HFFc6 (cell line): ENCODE measurements at regions not wholly inside any gene's neighbourhood (a gene's known extent, or its start where the extent isn't known, plus 50 kb on each side); places are given as distances from the start of the nearest gene placed in this dataset.

Experiments
- DNase-seq: peaks from one replicate; pipeline ENCODE4 v3.0.0-alpha.2; 2018
- H3K27ac Mint-ChIP-seq: 2 replicates; pipeline ENCODE4 v1.8.0; 2020; ENCODE audit warnings: mild to moderate bottlenecking, mixed read lengths
- H3K27me3 Mint-ChIP-seq: 2 replicates; pipeline ENCODE4 v1.8.0; 2021; ENCODE audit warnings: mild to moderate bottlenecking, moderate library complexity, mixed read lengths; ENCODE audit not compliant: insufficient read depth
- H3K36me3 Mint-ChIP-seq: 2 replicates; pipeline ENCODE4 v1.8.0; 2021; ENCODE audit warnings: low read depth, mixed read lengths
- H3K4me1 Mint-ChIP-seq: 2 replicates; pipeline ENCODE4 v1.8.0; 2020; ENCODE audit warnings: low read depth, mixed read lengths
- H3K4me3 Mint-ChIP-seq: 2 replicates; pipeline ENCODE4 v1.8.0; 2020; ENCODE audit warnings: mild to moderate bottlenecking, moderate library complexity, mixed read lengths
- H3K9me3 Mint-ChIP-seq: 2 replicates; pipeline ENCODE4 v1.8.0; 2020; ENCODE audit warnings: mild to moderate bottlenecking, mixed read lengths
- CTCF ChIP-seq: fragments of 200-600 bp; sonication (generic); IDR thresholded peaks from 2 replicates; pipeline ENCODE4 v1.5.0; 2021; ENCODE audit warnings: antibody characterized with exemption, mild to moderate bottlenecking

- no peaks in the 10 kb centered on the region for H3K4me1 Mint-ChIP-seq
- H3K27me3 Mint-ChIP-seq: no peaks in the 10 kb centered on the region
- peaks cover 6% of the 10 kb centered on the region; the same call in 1 of the 2 replicates for H3K9me3 Mint-ChIP-seq
- no peak overlapping the region for H3K27ac Mint-ChIP-seq
- no peaks in the 10 kb centered on the region for H3K36me3 Mint-ChIP-seq
- no peak for DNase-seq
- no peak overlapping the region for H3K4me3 Mint-ChIP-seq
- no peak for TF ChIP-seq CTCF
Measured at GRCh38 chr3:67302489-67302888, 304.4 kb downstream of the KBTBD8 start.

GRCh38 chr3:67305160-67305559 is 307.1 kb downstream of the KBTBD8 start:
- Mint-ChIP-seq H3K4me3 (no peak overlapping the region), H3K27ac (no peak overlapping the region), H3K27me3 (no peaks in the 10 kb centered on the region), H3K4me1 (no peaks in the 10 kb centered on the region), H3K36me3 (no peaks in the 10 kb centered on the region), H3K9me3 (no peaks in the 10 kb centered on the region; the same call in 1 of the 2 replicates)
- no peak for DNase-seq
- no peak for TF ChIP-seq CTCF

GRCh38 chr3:67305922-67306321 is 307.8 kb downstream of the KBTBD8 start:
- H3K4me1 Mint-ChIP-seq: no peaks in the 10 kb centered on the region
- no peak for DNase-seq
- no peaks in the 10 kb centered on the region for H3K36me3 Mint-ChIP-seq
- no peaks in the 10 kb centered on the region; the same call in 1 of the 2 replicates for H3K9me3 Mint-ChIP-seq
- H3K27ac Mint-ChIP-seq: no peak overlapping the region
- no peak overlapping the region for H3K4me3 Mint-ChIP-seq
- TF ChIP-seq CTCF: no peak
- H3K27me3 Mint-ChIP-seq: no peaks in the 10 kb centered on the region

- H3K27me3 Mint-ChIP-seq: no peaks in the 10 kb centered on the region
- TF ChIP-seq CTCF: no peak
- H3K4me1 Mint-ChIP-seq: no peaks in the 10 kb centered on the region
- H3K9me3 Mint-ChIP-seq: no peaks in the 10 kb centered on the region
- H3K27ac Mint-ChIP-seq: no peak overlapping the region
- no peaks in the 10 kb centered on the region for H3K36me3 Mint-ChIP-seq
- DNase-seq: no peak
- H3K4me3 Mint-ChIP-seq: no peak overlapping the region
Measured at GRCh38 chr3:67311440-67311839, 313.3 kb downstream of the KBTBD8 start.

- Mint-ChIP-seq H3K27ac (no peak overlapping the region), H3K4me1 (no peaks in the 10 kb centered on the region), H3K9me3 (no peaks in the 10 kb centered on the region), H3K4me3 (no peak overlapping the region), H3K36me3 (no peaks in the 10 kb centered on the region), H3K27me3 (no peaks in the 10 kb centered on the region)
- no peak for DNase-seq
- TF ChIP-seq CTCF: no peak
Measured at GRCh38 chr3:67312155-67312554, 314.0 kb downstream of the KBTBD8 start.

GRCh38 chr3:67318162-67318561 is 320.1 kb downstream of the KBTBD8 start:
- no peaks in the 10 kb centered on the region for H3K27me3 Mint-ChIP-seq
- no peak overlapping the region for H3K4me3 Mint-ChIP-seq
- DNase-seq: no peak
- H3K27ac Mint-ChIP-seq: no peak overlapping the region
- no peaks in the 10 kb centered on the region for H3K36me3 Mint-ChIP-seq
- no peaks in the 10 kb centered on the region for H3K4me1 Mint-ChIP-seq
- TF ChIP-seq CTCF: no peak
- no peaks in the 10 kb centered on the region; the same call in 1 of the 2 replicates for H3K9me3 Mint-ChIP-seq
